ENCODE measurements at regions not wholly inside any gene's neighbourhood (a gene's known extent, or its start where the extent isn't known, plus 50 kb on each side); places are given as distances from the start of the nearest gene placed in this dataset.

DNA sequence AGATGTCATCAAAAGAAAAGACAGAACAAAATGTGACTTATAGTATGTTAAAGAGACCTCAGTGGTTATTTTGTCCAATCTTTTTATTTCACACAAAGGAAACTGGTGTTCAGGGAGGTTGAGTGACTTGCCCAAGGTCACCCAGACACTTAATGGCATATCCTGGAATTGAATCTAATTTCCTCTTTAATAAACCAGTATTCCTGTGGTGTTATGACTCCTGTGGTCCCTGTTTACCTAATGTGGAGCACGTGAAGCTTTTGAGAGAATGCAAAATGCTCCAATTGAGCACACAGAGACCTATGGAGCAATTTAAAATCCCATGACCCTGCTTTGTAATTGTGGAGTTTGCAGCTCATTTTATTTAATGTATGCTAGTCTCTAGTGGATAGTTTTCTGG is 251.9 kb downstream of the REEP3 start:
- no peaks in the 10 kb centered on the region for H3K36me3 Mint-ChIP-seq (ENCODE audit: insufficient read depth, unreplicated experiment)
- no peaks in the 10 kb centered on the region for H3K9me3 ChIP-seq
- TF ChIP-seq, protein P1, sequence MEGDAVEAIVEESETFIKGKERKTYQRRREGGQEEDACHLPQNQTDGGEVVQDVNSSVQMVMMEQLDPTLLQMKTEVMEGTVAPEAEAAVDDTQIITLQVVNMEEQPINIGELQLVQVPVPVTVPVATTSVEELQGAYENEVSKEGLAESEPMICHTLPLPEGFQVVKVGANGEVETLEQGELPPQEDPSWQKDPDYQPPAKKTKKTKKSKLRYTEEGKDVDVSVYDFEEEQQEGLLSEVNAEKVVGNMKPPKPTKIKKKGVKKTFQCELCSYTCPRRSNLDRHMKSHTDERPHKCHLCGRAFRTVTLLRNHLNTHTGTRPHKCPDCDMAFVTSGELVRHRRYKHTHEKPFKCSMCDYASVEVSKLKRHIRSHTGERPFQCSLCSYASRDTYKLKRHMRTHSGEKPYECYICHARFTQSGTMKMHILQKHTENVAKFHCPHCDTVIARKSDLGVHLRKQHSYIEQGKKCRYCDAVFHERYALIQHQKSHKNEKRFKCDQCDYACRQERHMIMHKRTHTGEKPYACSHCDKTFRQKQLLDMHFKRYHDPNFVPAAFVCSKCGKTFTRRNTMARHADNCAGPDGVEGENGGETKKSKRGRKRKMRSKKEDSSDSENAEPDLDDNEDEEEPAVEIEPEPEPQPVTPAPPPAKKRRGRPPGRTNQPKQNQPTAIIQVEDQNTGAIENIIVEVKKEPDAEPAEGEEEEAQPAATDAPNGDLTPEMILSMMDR (IDR thresholded peaks at IDR 0.05; ENCODE audit: insufficient read depth in 1 of 2, low read depth in 1 of 2, low read length in 1 of 2, severe bottlenecking in 1 of 2, unreplicated experiment in 1 of 2), result no peak
- no peak overlapping the region for H3K4me3 ChIP-seq (ENCODE audit: low read depth, low read length)
- POLR2A ChIA-PET, result no interaction called here
- intact Hi-C loops (cut with micrococcal nuclease; ENCODE audit: unreplicated experiment), result no loop called here
- H3K9me3 Mint-ChIP-seq (ENCODE audit: unreplicated experiment), result no peaks in the 10 kb centered on the region
- no peaks in the 10 kb centered on the region for H3K4me1 ChIP-seq
- no peak overlapping the region for H3K27ac Mint-ChIP-seq (ENCODE audit: unreplicated experiment)
- DNase-seq, result no peak
- peaks cover 10% of the 10 kb centered on the region for H3K4me1 Mint-ChIP-seq (ENCODE audit: low read depth, unreplicated experiment)
- no peaks in the 10 kb centered on the region for H3K36me3 ChIP-seq (ENCODE audit: control insufficient read depth, insufficient read depth, low read length)
- CTCF ChIA-PET, result no interaction called here
- BruUV-seq (replicated peaks), result no TSS peak
- peaks cover 3% of the 10 kb centered on the region for H3K27me3 Mint-ChIP-seq (ENCODE audit: insufficient read depth, unreplicated experiment)
- H3K4me3 Mint-ChIP-seq (ENCODE audit: unreplicated experiment), result no peak overlapping the region
- no peaks in the 10 kb centered on the region for H3K27me3 ChIP-seq (replicated peaks; ENCODE audit: control insufficient read depth, insufficient read depth, low read length)

DNA sequence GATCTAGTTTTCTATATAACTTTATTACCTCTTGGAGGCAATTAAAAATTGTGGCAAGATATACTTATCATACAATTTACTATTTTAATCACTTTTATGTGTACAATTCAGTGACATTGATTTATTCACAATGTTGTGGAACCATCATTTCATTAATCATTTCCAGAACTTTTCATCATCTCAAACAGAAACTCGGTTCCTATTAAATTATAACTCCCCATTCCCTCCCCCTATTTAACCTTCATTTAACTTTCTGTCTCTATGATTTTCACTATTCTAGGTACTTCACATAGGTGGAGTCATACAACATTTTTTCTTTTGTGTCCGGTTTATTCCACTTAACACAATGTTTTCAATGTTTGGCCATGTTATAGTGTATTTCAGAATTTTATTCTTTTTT is 252.8 kb downstream of the REEP3 start:
- Mint-ChIP-seq H3K27me3 (ENCODE audit: insufficient read depth, unreplicated experiment) (peaks cover 3% of the 10 kb centered on the region), H3K9me3 (ENCODE audit: unreplicated experiment) (no peaks in the 10 kb centered on the region), H3K36me3 (ENCODE audit: insufficient read depth, unreplicated experiment) (no peaks in the 10 kb centered on the region), H3K27ac (ENCODE audit: unreplicated experiment) (no peak overlapping the region), H3K4me1 (ENCODE audit: low read depth, unreplicated experiment) (peaks cover 10% of the 10 kb centered on the region), H3K4me3 (ENCODE audit: unreplicated experiment) (no peak overlapping the region)
- Histone ChIP-seq H3K9me3 (no peaks in the 10 kb centered on the region), H3K4me1 (no peaks in the 10 kb centered on the region), H3K36me3 (ENCODE audit: control insufficient read depth, insufficient read depth, low read length) (no peaks in the 10 kb centered on the region), H3K27me3 (replicated peaks; ENCODE audit: control insufficient read depth, insufficient read depth, low read length) (no peaks in the 10 kb centered on the region), H3K4me3 (ENCODE audit: low read depth, low read length) (no peak overlapping the region)
- ChIA-PET CTCF (no interaction called here), POLR2A (no interaction called here)
- DNase-seq, result no peak
- TF ChIP-seq, protein P1 (IDR thresholded peaks at IDR 0.05; ENCODE audit: insufficient read depth in 1 of 2, low read depth in 1 of 2, low read length in 1 of 2, severe bottlenecking in 1 of 2, unreplicated experiment in 1 of 2), result no peak
- intact Hi-C loops (cut with micrococcal nuclease; ENCODE audit: unreplicated experiment), result no loop called here
- no TSS peak for BruUV-seq (replicated peaks)

DNA sequence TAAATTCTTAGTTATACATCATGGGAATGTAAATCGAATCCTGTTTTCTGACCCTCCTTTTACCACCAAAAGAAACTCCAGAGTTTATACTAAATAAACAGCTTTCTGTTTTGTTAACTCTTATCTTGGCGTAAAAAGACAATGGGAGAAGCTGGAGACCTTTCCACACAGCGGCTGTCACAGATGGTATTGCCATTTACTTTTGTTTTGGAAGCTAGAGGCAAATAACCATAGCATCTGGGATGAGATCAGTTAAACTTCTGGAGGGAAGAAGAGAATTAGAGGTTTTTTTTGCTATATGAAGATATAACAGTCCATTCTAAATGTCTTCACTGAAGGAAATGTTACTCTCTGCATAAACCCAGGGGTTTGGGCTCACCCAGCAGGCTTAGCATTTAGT is 258.9 kb downstream of the REEP3 start:
- no peak for DNase-seq
- POLR2A ChIA-PET, result no interaction called here
- TF ChIP-seq, protein P1 (IDR thresholded peaks at IDR 0.05; ENCODE audit: insufficient read depth in 1 of 2, low read depth in 1 of 2, low read length in 1 of 2, severe bottlenecking in 1 of 2, unreplicated experiment in 1 of 2), result no peak
- Histone ChIP-seq H3K36me3 (ENCODE audit: control insufficient read depth, insufficient read depth, low read length) (no peaks in the 10 kb centered on the region), H3K9me3 (no peaks in the 10 kb centered on the region), H3K4me3 (ENCODE audit: low read depth, low read length) (no peak overlapping the region), H3K4me1 (no peaks in the 10 kb centered on the region), H3K27me3 (replicated peaks; ENCODE audit: control insufficient read depth, insufficient read depth, low read length) (no peaks in the 10 kb centered on the region)
- intact Hi-C loops (cut with micrococcal nuclease; ENCODE audit: unreplicated experiment), result no loop called here
- H3K4me1 Mint-ChIP-seq (ENCODE audit: low read depth, unreplicated experiment), result no peaks in the 10 kb centered on the region
- H3K36me3 Mint-ChIP-seq (ENCODE audit: insufficient read depth, unreplicated experiment), result no peaks in the 10 kb centered on the region
- CTCF ChIA-PET, result no interaction called here
- H3K9me3 Mint-ChIP-seq (ENCODE audit: unreplicated experiment), result peaks cover under 1% of the 10 kb centered on the region
- no peak overlapping the region for H3K27ac Mint-ChIP-seq (ENCODE audit: unreplicated experiment)
- H3K4me3 Mint-ChIP-seq (ENCODE audit: unreplicated experiment), result no peak overlapping the region
- BruUV-seq (replicated peaks), result no TSS peak
- peaks cover 10% of the 10 kb centered on the region for H3K27me3 Mint-ChIP-seq (ENCODE audit: insufficient read depth, unreplicated experiment)

Data from Caco-2 (cell line).